Ishikawa (cell line): ENCODE measurements at regions not wholly inside any gene's neighbourhood (a gene's known extent, or its start where the extent isn't known, plus 50 kb on each side); places are given as distances from the start of the nearest gene placed in this dataset.

ENCODE experiments used
- CEBPB ChIP-seq: IDR thresholded peaks from 2 replicates; pipeline ENCODE4 v1.6.1; 2012
- CREB1 ChIP-seq: IDR thresholded peaks from 2 replicates; pipeline ENCODE4 v1.6.1; 2012; ENCODE audit warnings: low read depth
- EP300 ChIP-seq: IDR thresholded peaks from 2 replicates; pipeline ENCODE4 v1.6.1; 2012; ENCODE audit warnings: borderline replicate concordance
- MAX ChIP-seq: IDR thresholded peaks from 2 replicates; pipeline ENCODE4 v1.6.1; 2012
- RAD21 ChIP-seq: IDR thresholded peaks from 2 replicates; pipeline ENCODE4 v1.6.1; 2012; ENCODE audit warnings: low read depth
- REST ChIP-seq: IDR thresholded peaks from 2 replicates; pipeline ENCODE4 v1.6.1; 2012; ENCODE audit warnings: low read depth, mild to moderate bottlenecking
- TAF1 ChIP-seq: IDR thresholded peaks from 2 replicates; pipeline ENCODE4 v1.6.1; 2012; ENCODE audit warnings: low read depth, mild to moderate bottlenecking
- USF1 ChIP-seq: IDR thresholded peaks from 2 replicates; pipeline ENCODE4 v1.6.1; 2012
- YY1 ChIP-seq: IDR thresholded peaks from 2 replicates; pipeline ENCODE4 v1.6.1; 2012; ENCODE audit warnings: low read depth

- no peak for TF ChIP-seq MAX
- TF ChIP-seq CREB1: no peak
- TF ChIP-seq RAD21: no peak
- no peak for TF ChIP-seq REST
- no peak for TF ChIP-seq CEBPB
- TF ChIP-seq YY1: no peak
- TF ChIP-seq TAF1: no peak
- no peak for TF ChIP-seq USF1
- no peak for TF ChIP-seq EP300
Measured at GRCh38 chrX:10847333-10847732, 226.9 kb upstream of the MID1 start.
